IPS DF 4.7 (cell line): ENCODE measurements at regions not wholly inside any gene's neighbourhood (a gene's known extent, or its start where the extent isn't known, plus 50 kb on each side); places are given as distances from the start of the nearest gene placed in this dataset.

Source experiments
- DNase-seq: peaks from one replicate; pipeline ENCODE4 v3.0.0-alpha.2; 2013; ENCODE audit warnings: low spot score; ENCODE audit errors: extremely low read depth

- DNase-seq = no peak
These were observed 303.5 kb upstream of the ANO3 start for GRCh38 chr11:26028393-26028911.

- DNase-seq = no peak
These were observed 301.5 kb upstream of the ANO3 start for GRCh38 chr11:26030399-26030798.

- no peak for DNase-seq
These were observed 299.7 kb upstream of the ANO3 start for GRCh38 chr11:26032241-26032640.

GRCh38 chr11:26035696-26036095 lies 296.2 kb upstream of the ANO3 start:
- no peak for DNase-seq

- no peak for DNase-seq
These were observed 294.2 kb upstream of the ANO3 start for GRCh38 chr11:26037716-26038115.

GRCh38 chr11:26040339-26040738 lies 291.6 kb upstream of the ANO3 start:
- DNase-seq = no peak

GRCh38 chr11:26042113-26042512 lies 289.8 kb upstream of the ANO3 start:
- no peak for DNase-seq

- no peak for DNase-seq
These were observed 288.3 kb upstream of the ANO3 start for GRCh38 chr11:26043665-26044064.

- DNase-seq = no peak
These were observed 287.5 kb upstream of the ANO3 start for GRCh38 chr11:26044389-26044788.

GRCh38 chr11:26045082-26045481 lies 286.8 kb upstream of the ANO3 start:
- no peak for DNase-seq

GRCh38 chr11:26048271-26048670 lies 283.7 kb upstream of the ANO3 start:
- no peak for DNase-seq

- DNase-seq = no peak
These were observed 278.0 kb upstream of the ANO3 start for GRCh38 chr11:26053966-26054365.

GRCh38 chr11:26062660-26063059 lies 269.3 kb upstream of the ANO3 start:
- DNase-seq = no peak

GRCh38 chr11:26063915-26064314 lies 268.0 kb upstream of the ANO3 start:
- DNase-seq = no peak

GRCh38 chr11:26065944-26066343 lies 266.0 kb upstream of the ANO3 start:
- DNase-seq = no peak

GRCh38 chr11:26070714-26071380 lies 261.1 kb upstream of the ANO3 start:
- no peak for DNase-seq

- no peak for DNase-seq
These were observed 259.2 kb upstream of the ANO3 start for GRCh38 chr11:26072614-26073153.

GRCh38 chr11:26073646-26074045 lies 258.3 kb upstream of the ANO3 start:
- no peak for DNase-seq

- no peak for DNase-seq
These were observed 255.5 kb upstream of the ANO3 start for GRCh38 chr11:26076233-26076990.

- no peak for DNase-seq
These were observed 253.6 kb upstream of the ANO3 start for GRCh38 chr11:26078231-26078821.

- no peak for DNase-seq
These were observed 247.6 kb upstream of the ANO3 start for GRCh38 chr11:26084313-26084712.

GRCh38 chr11:26086028-26086427 lies 245.9 kb upstream of the ANO3 start:
- no peak for DNase-seq
